DOHH2 (cell line): ENCODE measurements at regions not wholly inside any gene's neighbourhood (a gene's known extent, or its start where the extent isn't known, plus 50 kb on each side); places are given as distances from the start of the nearest gene placed in this dataset.

ENCODE experiments used
- H3F3A ChIP-seq: fragments of 200-600 bp; sonication (generic), shearing (Covaris generic); 2 replicates; pipeline ENCODE4 v1.6.0; 2016; ENCODE audit warnings: antibody characterized with exemption, mild to moderate bottlenecking; ENCODE audit not compliant: control insufficient read depth, insufficient read depth
- H3K27ac ChIP-seq: fragments of 200-600 bp; sonication (generic); 2 replicates; pipeline ENCODE4 v1.5.1; 2014; ENCODE audit warnings: low read depth, mild to moderate bottlenecking, low read length, moderate library complexity
- H3K27me3 ChIP-seq: fragments of 200-600 bp; sonication (generic); 2 replicates; pipeline ENCODE4 v1.6.1; 2014; ENCODE audit warnings: mild to moderate bottlenecking, low read length, mixed read lengths; ENCODE audit not compliant: control insufficient read depth
- H3K36me3 ChIP-seq: fragments of 200-600 bp; sonication (generic); 2 replicates; pipeline ENCODE4 v1.6.1; 2014; ENCODE audit warnings: mild to moderate bottlenecking, low read length, moderate library complexity, mixed read lengths; ENCODE audit not compliant: control insufficient read depth
- H3K4me1 ChIP-seq: fragments of 200-600 bp; sonication (generic); 2 replicates; pipeline ENCODE4 v1.6.1; 2014; ENCODE audit warnings: mild to moderate bottlenecking, low read length, mixed read lengths; ENCODE audit not compliant: control insufficient read depth
- H3K4me2 ChIP-seq: fragments of 200-600 bp; sonication (generic); 2 replicates; pipeline ENCODE4 v1.6.0; 2014; ENCODE audit warnings: mild to moderate bottlenecking, low read length, moderate library complexity
- H3K4me3 ChIP-seq: fragments of 200-600 bp; sonication (generic); 2 replicates; pipeline ENCODE4 v1.5.1; 2014; ENCODE audit warnings: mild to moderate bottlenecking, low read length, mixed read lengths
- H3K79me2 ChIP-seq: fragments of 200-600 bp; sonication (generic); 2 replicates; pipeline ENCODE4 v1.6.1; 2014; ENCODE audit warnings: mild to moderate bottlenecking, low read length, mixed read lengths; ENCODE audit not compliant: control insufficient read depth
- H3K9me2 ChIP-seq: fragments of 200-600 bp; sonication (generic); replicated peaks from 2 replicates; pipeline ENCODE4 v1.6.1; 2014; ENCODE audit warnings: mild to moderate bottlenecking, low read length, mixed read lengths; ENCODE audit not compliant: control insufficient read depth
- H3K9me3 ChIP-seq: fragments of 200-600 bp; sonication (generic); 2 replicates; pipeline ENCODE4 v1.6.1; 2014; ENCODE audit warnings: antibody characterized with exemption, low read length, mixed read lengths; ENCODE audit not compliant: control insufficient read depth, insufficient read depth
- H4K20me1 ChIP-seq: fragments of 200-600 bp; sonication (generic); 2 replicates; pipeline ENCODE4 v1.6.0; 2014; ENCODE audit warnings: low read depth, mild to moderate bottlenecking, antibody characterized with exemption, low read length, moderate library complexity; ENCODE audit not compliant: control insufficient read depth, insufficient read depth
- CTCF ChIP-seq: fragments of 200-600 bp; sonication (generic); IDR thresholded peaks from one replicate; pipeline ENCODE4 v1.5.1; 2014; ENCODE audit warnings: antibody characterized with exemption, mild to moderate bottlenecking, low read depth, low read length; ENCODE audit not compliant: poor library complexity, severe bottlenecking
- EZH2phosphoT487 ChIP-seq: fragments of 200-600 bp; sonication (generic); IDR thresholded peaks from 2 replicates; pipeline ENCODE4 v1.6.1; 2017; ENCODE audit warnings: borderline replicate concordance, mild to moderate bottlenecking, antibody characterized with exemption, low read length, moderate library complexity, mixed read lengths

GRCh38 chr2:17191223-17191622, 327.0 kb downstream of the RAD51AP2 start:
- Histone ChIP-seq H3K27ac (peak overlapping the region; percentile 36), H3K4me3 (0 out of 2 replicates have a peak overlapping the region, but pooled peaks have one; percentile 4), H3F3A (0 out of 2 replicates have a peak, but pooled peaks cover 3% of the 10 kb centered on the region), H3K9me3 (no peaks in the 10 kb centered on the region), H3K36me3 (no peaks in the 10 kb centered on the region), H3K4me2 (peak overlapping the region; percentile 54), H3K9me2 (no peaks in the 10 kb centered on the region), H3K79me2 (no peaks in the 10 kb centered on the region), H3K4me1 (peaks cover 15% of the 10 kb centered on the region), H4K20me1 (no peaks in the 10 kb centered on the region), H3K27me3 (no peaks in the 10 kb centered on the region)
- TF ChIP-seq CTCF = no peak

GRCh38 chr2:17190527-17190926, 327.7 kb downstream of the RAD51AP2 start:
- Histone ChIP-seq H3K27me3 (no peaks in the 10 kb centered on the region), H3F3A (0 out of 2 replicates have a peak, but pooled peaks cover 3% of the 10 kb centered on the region), H3K27ac (no peak overlapping the region), H3K4me3 (0 out of 2 replicates have a peak overlapping the region, but pooled peaks have one; percentile 4), H3K9me2 (no peaks in the 10 kb centered on the region), H4K20me1 (no peaks in the 10 kb centered on the region), H3K4me2 (peak overlapping the region; percentile 54), H3K79me2 (no peaks in the 10 kb centered on the region), H3K36me3 (no peaks in the 10 kb centered on the region), H3K4me1 (peaks cover 15% of the 10 kb centered on the region), H3K9me3 (no peaks in the 10 kb centered on the region)
- TF ChIP-seq CTCF = no peak
- no peak for TF ChIP-seq EZH2phosphoT487

GRCh38 chr2:17188721-17189120, 329.5 kb downstream of the RAD51AP2 start:
- H3K9me2 ChIP-seq = no peaks in the 10 kb centered on the region
- H3K4me2 ChIP-seq = no peak overlapping the region
- no peaks in the 10 kb centered on the region for H3K36me3 ChIP-seq
- no peak overlapping the region for H3K4me3 ChIP-seq
- no peaks in the 10 kb centered on the region for H3K9me3 ChIP-seq
- H3K27ac ChIP-seq = no peak overlapping the region
- no peaks in the 10 kb centered on the region for H3K79me2 ChIP-seq
- H4K20me1 ChIP-seq = no peaks in the 10 kb centered on the region
- TF ChIP-seq CTCF = no peak
- TF ChIP-seq EZH2phosphoT487 = no peak
- H3K27me3 ChIP-seq = no peaks in the 10 kb centered on the region
- peaks cover 23% of the 10 kb centered on the region for H3K4me1 ChIP-seq
- 0 out of 2 replicates have a peak, but pooled peaks cover 3% of the 10 kb centered on the region for H3F3A ChIP-seq
